Vagina (tissue), 2 donors: ENCODE measurements at regions not wholly inside any gene's neighbourhood (a gene's known extent, or its start where the extent isn't known, plus 50 kb on each side); places are given as distances from the start of the nearest gene placed in this dataset.

Source experiments
- CTCF ChIP-seq, 3 experiments: fragments of 450-650 bp in 2 of 3; fragments of 200-600 bp in 1 of 3; sonication (generic) in 1 of 3; IDR thresholded peaks; one replicate each; pipeline ENCODE4 v1.5.1; 2017 to 2019; ENCODE audit warnings: antibody characterized with exemption in 3 of 3, mild to moderate bottlenecking in 2 of 3, moderate library complexity in 2 of 3
- POLR2AphosphoS5 ChIP-seq, 2 donors: sonication (generic); formaldehyde crosslinking; IDR thresholded peaks; one replicate each; pipeline ENCODE4 v1.9.0; 2017; ENCODE audit warnings: antibody characterized with exemption in 2 of 2, mild to moderate bottlenecking in 2 of 2, low read depth in 1 of 2; ENCODE audit not compliant: insufficient read depth in 1 of 2

GRCh38 chr7:115221456-115221855, 299.6 kb downstream of the MDFIC start:
- TF ChIP-seq CTCF (IDR thresholded peaks at IDR 0.05) (no peak), POLR2AphosphoS5 (IDR thresholded peaks at IDR 0.05; ENCODE audit: insufficient read depth in 1 of 2, low read depth in 1 of 2) (no peak)
